ENCODE measurements at regions not wholly inside any gene's neighbourhood (a gene's known extent, or its start where the extent isn't known, plus 50 kb on each side); places are given as distances from the start of the nearest gene placed in this dataset.
A peak's percentile ranks its signal among the peaks of the same experiment; 100 is the strongest.

GRCh38 chr2:182642328-182642727, 73.7 kb upstream of the DNAJC10 start:
- Mint-ChIP-seq H3K27me3 (ENCODE audit: unreplicated experiment) (no peaks in the 10 kb centered on the region), H3K4me1 (ENCODE audit: low read depth, unreplicated experiment) (no peaks in the 10 kb centered on the region), H3K36me3 (ENCODE audit: unreplicated experiment) (no peaks in the 10 kb centered on the region), H3K27ac (ENCODE audit: unreplicated experiment) (no peak overlapping the region), H3K9me3 (ENCODE audit: unreplicated experiment) (no peaks in the 10 kb centered on the region), H3K4me3 (ENCODE audit: unreplicated experiment) (no peak overlapping the region)
- peak; percentile 67 for DNase-seq
- TF ChIP-seq CTCF (IDR thresholded peaks at IDR 0.05; ENCODE audit: partially characterized antibody, unreplicated experiment): no peak

GRCh38 chr2:182646763-182647498, 69.1 kb upstream of the DNAJC10 start:
- DNase-seq: no peak
- TF ChIP-seq CTCF (IDR thresholded peaks at IDR 0.05; ENCODE audit: partially characterized antibody, unreplicated experiment): no peak
- H3K9me3 Mint-ChIP-seq (ENCODE audit: unreplicated experiment): no peaks in the 10 kb centered on the region
- H3K4me3 Mint-ChIP-seq (ENCODE audit: unreplicated experiment): no peak overlapping the region
- no peaks in the 10 kb centered on the region for H3K27me3 Mint-ChIP-seq (ENCODE audit: unreplicated experiment)
- H3K4me1 Mint-ChIP-seq (ENCODE audit: low read depth, unreplicated experiment): no peaks in the 10 kb centered on the region
- H3K36me3 Mint-ChIP-seq (ENCODE audit: unreplicated experiment): no peaks in the 10 kb centered on the region
- H3K27ac Mint-ChIP-seq (ENCODE audit: unreplicated experiment): no peak overlapping the region

DNA sequence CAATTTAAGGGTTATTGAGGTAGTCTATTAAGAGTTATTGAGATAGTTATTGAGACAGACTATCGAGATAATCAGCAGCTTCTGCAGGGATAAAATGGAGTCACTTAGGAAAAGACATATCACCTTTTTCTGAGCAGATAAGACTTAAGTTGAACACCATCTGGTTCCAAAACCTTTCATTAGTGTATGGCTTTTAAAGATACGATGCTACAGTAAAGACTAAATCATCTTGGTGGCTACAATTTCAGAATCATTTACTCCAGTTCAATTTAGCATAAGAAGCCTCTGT, 68.6 kb upstream of the DNAJC10 start:
- no peak for TF ChIP-seq CTCF (IDR thresholded peaks at IDR 0.05; ENCODE audit: partially characterized antibody, unreplicated experiment)
- no peaks in the 10 kb centered on the region for H3K9me3 Mint-ChIP-seq (ENCODE audit: unreplicated experiment)
- no peaks in the 10 kb centered on the region for H3K27me3 Mint-ChIP-seq (ENCODE audit: unreplicated experiment)
- H3K36me3 Mint-ChIP-seq (ENCODE audit: unreplicated experiment): no peaks in the 10 kb centered on the region
- H3K4me1 Mint-ChIP-seq (ENCODE audit: low read depth, unreplicated experiment): no peaks in the 10 kb centered on the region
- H3K4me3 Mint-ChIP-seq (ENCODE audit: unreplicated experiment): no peak overlapping the region
- H3K27ac Mint-ChIP-seq (ENCODE audit: unreplicated experiment): no peak overlapping the region
- no peak for DNase-seq

DNA sequence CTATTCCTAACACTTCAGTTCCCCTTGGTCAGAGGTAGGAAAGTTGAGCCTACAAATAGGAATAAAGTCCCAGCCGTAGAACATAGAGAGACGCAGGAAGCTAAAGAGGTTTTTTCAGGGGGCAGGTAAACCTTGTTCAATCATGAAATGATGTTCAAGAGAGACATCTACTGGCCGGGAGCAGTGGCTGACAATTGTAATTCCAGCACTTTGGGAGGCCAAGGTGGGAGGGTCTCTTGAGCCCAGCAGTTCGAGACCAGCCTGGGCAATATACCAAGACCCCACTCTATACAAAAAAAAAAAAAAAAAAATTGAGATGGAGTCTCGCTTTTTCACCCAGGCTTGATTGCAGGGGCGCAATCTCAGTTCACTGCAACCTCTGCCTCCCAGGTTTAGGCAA, 66.7 kb upstream of the DNAJC10 start:
- DNase-seq: peak; percentile 25
- Mint-ChIP-seq H3K4me1 (ENCODE audit: low read depth, unreplicated experiment) (no peaks in the 10 kb centered on the region), H3K9me3 (ENCODE audit: unreplicated experiment) (no peaks in the 10 kb centered on the region), H3K36me3 (ENCODE audit: unreplicated experiment) (no peaks in the 10 kb centered on the region), H3K27me3 (ENCODE audit: unreplicated experiment) (no peaks in the 10 kb centered on the region), H3K4me3 (ENCODE audit: unreplicated experiment) (no peak overlapping the region), H3K27ac (ENCODE audit: unreplicated experiment) (no peak overlapping the region)
- TF ChIP-seq CTCF (IDR thresholded peaks at IDR 0.05; ENCODE audit: partially characterized antibody, unreplicated experiment): no peak

DNA sequence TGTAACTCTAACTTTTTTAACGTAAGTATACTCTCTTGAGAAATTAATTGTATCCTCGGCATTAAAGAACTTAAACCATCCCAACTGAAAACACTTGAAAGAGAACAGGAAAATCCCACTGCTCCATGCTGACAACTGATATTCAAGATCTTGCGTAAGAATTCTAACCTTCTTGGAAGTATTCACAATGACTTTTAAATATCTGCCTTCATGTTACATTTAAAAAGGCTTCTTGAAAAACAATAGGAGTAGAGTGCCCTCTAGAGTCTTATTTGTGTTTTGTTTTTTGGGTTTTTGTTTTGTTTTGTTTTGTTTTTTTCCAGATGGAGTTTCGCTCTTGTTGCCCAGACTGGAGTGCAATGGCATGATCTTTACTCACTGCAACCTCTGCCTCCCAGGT, 65.4 kb upstream of the DNAJC10 start:
- DNase-seq: no peak
- Mint-ChIP-seq H3K27ac (ENCODE audit: unreplicated experiment) (no peak overlapping the region), H3K36me3 (ENCODE audit: unreplicated experiment) (no peaks in the 10 kb centered on the region), H3K4me3 (ENCODE audit: unreplicated experiment) (no peak overlapping the region), H3K27me3 (ENCODE audit: unreplicated experiment) (no peaks in the 10 kb centered on the region), H3K9me3 (ENCODE audit: unreplicated experiment) (no peaks in the 10 kb centered on the region), H3K4me1 (ENCODE audit: low read depth, unreplicated experiment) (no peaks in the 10 kb centered on the region)
- TF ChIP-seq CTCF (IDR thresholded peaks at IDR 0.05; ENCODE audit: partially characterized antibody, unreplicated experiment): peak; percentile 71
